GM18517 (cell line): ENCODE measurements at regions not wholly inside any gene's neighbourhood (a gene's known extent, or its start where the extent isn't known, plus 50 kb on each side); places are given as distances from the start of the nearest gene placed in this dataset.

Source experiments
- ATAC-seq: cut with Tn5 transposase; IDR thresholded peaks from one replicate; pipeline ENCODE4 v1.9.1; 2021; ENCODE audit warnings: mild to moderate bottlenecking, moderate library complexity; ENCODE audit not compliant: unreplicated experiment

DNA sequence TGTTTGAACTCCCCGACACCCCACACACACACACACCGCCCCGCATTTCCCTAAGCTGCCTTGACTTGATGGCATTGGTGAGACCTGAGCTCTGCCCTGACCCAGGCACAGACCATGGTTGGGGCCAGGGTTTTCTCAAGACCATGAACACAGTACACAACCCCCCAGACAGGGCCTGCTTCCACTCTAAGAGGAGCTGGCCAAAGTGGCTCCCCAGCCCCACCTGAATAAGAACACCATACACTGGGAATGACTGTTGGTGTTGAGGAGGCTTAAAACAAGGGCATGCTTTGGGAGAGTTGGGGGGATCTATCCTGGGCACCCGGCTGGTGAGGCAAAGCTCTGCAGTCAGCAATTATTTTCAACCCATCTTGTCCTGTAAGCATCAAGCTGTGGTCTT, 77.6 kb upstream of the SYT6 start:
- ATAC-seq = no peak

DNA sequence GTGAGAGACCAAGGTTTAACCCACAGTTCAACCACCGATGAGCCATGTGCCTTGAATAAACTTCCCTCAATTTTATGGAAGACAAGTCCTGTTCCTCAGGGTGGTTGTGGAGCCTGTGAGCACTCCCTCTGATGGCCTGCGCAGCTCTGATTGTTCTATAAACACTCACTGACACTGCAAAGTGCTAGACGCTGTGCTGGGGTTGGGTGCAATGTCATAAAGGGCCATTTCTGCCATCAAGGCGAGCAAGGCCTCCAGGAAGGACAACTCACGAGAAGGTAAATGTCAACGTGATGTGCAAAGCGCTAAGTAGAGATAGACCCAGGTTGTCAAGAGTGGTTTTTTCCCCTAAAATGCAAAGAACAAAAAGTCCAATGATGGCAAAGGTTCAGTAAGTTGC, 75.7 kb upstream of the SYT6 start:
- no peak for ATAC-seq

DNA sequence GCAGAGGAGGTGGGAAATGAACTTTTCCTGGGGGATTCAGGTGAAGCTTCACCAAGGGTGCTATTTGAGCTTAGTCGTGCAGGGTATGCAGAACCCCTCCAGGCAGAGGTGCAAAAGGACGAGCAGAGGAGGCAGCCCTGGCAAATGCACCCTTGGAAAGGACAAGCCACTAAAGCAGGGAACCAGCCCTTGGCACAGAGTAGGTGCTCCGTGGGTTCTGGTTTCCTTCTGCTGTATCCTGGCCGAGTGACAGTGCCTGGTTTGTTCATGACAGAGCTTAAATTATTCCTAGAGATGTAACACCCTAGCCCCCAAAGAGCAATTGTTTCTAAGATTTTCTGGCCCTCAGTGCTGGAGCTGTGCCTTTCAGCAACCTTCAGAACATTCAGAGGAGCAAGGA, 73.4 kb upstream of the SYT6 start:
- ATAC-seq = no peak

DNA sequence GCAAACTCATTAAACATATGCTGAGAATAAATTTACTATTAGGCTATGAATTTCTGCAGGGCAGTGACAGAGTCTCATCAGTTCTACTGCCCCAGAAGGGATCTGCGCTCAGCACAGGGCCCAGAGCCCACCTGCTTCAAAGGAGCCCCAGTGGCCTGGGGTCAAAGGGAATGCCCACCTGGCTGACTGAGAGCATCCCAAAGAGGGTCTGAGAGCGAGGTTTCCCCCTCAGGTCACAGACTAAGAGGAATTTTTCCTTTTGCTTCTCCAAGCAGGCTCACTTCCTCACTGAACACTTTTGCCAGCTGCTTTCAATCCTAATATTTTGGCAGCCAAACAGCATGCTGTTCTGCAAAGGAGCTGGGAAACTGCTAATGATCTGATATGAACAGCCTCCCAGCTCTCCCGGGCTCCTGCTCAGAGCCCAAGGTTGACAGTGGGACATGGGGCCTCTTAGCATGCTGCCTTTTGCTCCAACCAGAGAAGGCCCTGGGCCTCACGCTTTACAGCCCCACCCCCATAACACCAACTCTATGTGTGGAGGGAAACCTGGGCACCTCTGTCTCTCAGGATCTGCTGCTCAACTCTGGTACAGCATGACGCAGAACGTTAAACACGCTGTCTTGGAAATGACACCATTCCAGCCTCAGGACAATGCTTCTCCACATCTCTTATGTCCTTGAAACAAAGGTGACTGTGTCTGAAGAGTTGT, 70.7 kb upstream of the SYT6 start:
- ATAC-seq = no peak

DNA sequence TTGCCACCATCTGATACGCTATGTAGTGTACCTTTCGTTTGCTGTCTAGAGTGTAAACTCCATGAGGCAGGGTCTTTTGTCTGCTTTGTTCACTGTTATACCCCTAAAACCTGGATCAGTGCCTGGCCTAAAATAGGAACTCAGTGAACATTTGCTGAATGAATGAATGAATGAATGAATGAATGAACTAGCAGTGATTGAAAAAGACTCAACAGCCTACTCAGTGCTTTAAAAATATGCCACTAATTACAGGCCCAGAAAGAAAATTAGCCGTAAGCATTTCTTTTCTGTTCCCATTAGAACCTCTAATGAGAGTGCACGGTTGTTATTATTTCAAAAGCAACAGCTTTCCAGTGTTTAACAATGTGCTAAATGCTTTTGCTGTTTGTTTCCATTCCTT, 69.3 kb upstream of the SYT6 start:
- ATAC-seq = no peak

DNA sequence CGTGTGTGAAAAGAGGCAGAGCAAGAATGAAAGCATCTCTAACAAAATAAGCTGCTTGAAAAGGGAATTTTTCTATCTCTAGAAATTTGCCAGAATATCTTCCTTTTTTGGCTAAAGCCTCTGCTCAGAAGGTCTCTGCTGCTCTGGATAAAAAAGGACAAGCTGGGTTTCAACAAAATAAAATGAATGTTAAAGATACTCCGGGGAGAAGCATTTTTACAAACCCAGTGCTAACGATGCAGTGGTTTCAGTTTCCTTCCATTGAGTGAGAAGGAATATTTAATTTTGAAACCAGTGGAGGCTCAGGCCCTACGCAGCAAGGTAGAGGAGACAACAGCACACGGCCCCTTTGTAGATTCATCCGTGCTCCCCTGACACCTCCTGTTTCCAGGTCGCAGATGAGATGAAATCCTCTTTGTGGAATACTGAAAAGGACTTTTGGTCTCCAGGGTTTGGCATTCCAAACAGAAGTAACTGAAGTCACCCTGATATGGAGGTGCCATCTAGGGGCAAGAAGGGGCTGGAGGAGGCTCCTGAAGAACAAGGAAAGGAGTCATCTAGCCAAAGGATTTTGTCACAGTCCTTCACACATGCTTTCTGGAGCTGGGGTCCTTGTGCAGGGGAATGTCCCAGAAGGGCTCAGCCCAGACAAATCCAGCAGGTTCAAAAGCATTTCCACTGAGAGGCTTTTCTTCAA, 65.7 kb upstream of the SYT6 start:
- ATAC-seq = no peak

DNA sequence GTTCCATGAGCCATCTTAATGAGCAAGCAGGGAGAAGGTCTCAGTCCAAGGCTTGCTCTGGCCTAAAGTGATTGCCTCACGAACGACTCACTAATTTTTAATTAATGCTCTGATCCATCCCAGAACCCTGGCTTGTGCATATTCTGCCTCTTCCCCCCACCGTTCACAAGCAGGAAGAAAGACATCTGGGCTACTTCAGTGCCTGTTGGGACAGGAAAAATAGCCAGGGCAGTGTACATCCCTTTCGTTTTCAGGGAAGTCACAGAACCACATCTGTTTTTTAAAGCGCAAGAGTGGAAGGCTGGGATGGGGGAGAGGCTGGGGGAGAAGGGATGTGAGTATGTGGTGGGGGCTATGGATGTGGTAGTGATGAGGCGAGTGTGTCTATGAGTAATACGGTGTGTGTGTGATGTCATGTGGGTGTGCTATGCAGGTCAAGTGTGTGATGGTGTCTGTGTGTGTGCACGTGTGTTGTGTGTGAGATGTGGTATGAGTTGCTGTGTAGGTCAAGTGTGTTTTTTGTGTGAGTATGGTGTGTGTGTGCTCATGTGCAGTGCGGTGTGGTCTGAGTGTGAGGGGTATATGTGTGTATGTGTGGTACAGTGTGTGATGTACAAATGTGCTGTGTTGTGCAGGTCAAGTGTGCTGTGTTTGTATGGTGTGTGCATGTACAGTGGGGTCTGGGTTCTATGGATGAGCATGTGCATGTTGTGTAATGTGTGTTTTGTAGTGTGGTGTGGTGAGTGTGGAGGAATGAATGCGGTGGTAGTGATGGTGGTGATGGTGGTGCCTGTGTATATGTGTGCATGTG, 64.9 kb upstream of the SYT6 start:
- ATAC-seq = no peak

DNA sequence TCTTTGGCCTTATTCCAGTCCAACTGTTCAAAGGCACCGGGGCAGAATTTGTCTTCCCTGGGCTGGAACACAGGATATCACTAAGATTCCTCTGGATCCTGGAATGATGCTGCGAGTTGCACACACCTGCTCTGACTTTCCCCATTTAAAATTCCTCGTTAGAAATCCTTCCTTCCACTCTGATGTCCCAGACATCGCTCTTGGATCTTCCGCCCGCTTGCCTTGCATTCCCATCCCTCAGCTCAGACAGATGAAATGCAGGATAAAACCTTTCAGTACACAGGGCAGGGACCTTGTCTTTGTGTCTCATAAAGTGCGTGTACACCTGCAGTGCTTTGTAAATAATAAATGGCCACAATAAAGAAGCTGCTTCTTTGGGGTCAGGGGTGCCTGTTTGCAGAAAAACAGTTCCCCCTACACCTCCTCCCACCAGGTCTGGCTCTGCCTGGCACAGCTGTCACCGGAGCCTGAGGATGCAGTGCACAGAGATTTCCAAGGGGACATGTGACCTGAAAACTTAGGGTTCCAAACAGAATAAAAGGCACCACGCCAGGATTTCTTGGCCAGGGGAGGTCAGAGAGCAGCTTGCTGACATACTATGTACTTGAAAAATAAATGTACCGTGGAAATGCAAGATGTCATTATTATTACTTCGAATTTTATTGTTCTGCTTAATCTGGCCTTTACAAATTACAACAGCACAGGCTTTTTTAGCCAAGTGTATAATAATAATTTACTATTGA, 62.9 kb upstream of the SYT6 start:
- no peak for ATAC-seq

DNA sequence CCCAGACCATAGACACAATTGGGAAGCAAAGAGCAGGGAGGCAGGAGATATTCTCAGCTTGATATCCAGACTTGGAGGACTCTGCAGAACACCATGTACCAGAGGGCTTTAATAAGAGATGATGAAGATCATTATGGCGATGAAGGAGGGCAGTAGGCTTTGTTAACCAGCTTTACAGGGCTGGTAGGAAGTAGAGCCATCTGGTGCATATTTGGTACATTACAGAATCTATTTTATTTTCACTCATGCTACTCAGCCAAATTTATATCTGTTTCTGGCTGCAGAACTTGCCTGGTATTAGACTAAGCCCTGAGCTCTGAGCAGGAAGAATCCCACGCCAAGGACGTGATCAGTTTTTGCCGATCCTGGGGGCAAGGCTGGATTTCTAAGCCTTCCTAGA, 61.8 kb upstream of the SYT6 start:
- ATAC-seq = no peak

DNA sequence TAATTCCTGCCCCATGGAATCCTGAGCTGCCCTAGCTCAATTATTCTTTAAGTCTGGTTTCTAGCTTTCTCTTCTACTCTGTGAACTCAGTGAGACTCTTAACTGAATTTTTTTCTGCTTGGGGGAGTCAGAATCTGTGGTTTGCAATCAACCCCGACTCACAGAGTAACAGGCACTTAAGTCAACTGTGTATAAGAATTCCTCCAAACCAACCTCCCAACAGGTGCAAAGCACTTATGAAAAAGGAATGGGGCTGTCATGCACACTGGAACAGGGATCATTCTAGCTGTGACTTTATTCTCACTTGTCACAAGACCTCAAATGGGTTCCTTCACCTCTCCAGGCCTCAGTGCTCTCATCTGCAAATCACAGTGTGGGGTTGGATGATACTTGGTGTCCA, 60.3 kb upstream of the SYT6 start:
- ATAC-seq = no peak

DNA sequence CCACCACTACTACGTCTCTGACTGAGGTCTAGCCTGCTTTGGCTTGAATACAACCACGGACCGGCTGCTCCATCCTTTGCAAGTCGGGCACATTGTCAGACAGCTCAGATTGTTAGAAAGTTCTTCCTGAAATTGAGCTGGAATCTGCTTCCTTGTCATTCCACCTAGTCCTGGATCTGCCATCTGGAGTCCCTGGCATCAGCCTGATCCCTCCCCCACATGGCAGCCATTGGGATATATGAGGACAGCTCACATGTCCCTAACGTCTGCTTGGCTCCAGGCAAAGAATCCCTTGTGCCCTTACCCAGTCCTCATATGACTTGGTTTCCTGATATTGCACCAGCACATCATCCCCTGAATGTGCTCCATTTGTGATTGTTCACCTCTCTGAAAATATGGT, 56.3 kb upstream of the SYT6 start:
- no peak for ATAC-seq

DNA sequence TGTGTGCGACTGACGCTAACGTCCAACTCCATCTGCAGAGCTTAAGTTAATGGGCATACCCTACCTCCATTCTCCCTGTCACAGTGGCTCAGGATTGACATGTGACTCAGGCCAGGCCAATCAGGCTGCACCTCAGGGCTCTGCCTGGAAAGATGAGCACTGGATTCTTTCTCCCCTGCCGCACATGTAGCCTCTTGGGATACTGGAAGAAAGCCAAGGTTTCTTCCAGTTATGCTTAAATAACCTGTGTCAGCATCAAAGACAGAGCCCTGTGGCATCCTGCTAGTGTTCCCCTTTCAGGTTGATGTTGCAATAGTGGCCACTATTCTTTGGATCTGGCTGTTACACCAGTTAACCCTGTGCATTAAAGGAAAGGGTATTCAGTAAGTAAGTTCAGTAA, 55.0 kb upstream of the SYT6 start:
- ATAC-seq = no peak

DNA sequence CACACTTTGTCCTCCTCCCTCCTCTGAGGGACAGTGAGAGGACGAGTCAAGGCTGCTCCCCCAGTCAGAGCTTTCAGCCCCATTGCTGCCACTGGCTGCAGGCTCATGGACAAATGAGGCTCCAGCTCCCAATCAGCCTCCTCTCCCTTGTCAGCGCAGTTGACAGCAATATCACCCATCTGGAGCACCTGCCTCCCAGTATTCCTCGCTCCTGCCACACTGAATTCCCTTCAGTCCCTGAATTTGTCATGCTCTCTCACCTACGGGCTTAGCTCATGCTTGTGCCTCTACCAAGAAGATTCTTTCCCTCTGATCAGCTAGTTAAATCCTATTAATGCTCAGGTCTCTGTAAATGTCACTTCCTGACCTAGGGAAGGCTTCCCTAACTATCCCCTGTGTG, 54.4 kb upstream of the SYT6 start:
- no peak for ATAC-seq

DNA sequence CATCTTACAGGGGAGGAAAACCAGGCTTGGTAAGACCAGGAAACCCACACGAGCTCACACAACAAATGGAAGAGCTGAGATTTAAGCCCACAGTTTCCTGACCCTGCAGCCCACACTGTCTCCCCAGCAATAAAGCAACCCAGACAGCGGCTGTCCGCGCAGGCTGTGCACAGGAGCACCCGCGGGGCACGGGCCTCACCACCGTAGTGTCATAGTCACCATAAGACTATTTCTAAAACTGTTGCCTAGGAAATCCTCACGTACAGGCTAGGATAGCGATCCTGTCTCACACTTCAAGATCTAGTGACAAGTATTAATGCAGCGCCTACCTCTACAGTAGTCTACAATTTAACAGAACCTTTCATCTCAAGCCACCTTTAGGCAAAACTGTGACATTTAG, 54.0 kb upstream of the SYT6 start:
- ATAC-seq = no peak

DNA sequence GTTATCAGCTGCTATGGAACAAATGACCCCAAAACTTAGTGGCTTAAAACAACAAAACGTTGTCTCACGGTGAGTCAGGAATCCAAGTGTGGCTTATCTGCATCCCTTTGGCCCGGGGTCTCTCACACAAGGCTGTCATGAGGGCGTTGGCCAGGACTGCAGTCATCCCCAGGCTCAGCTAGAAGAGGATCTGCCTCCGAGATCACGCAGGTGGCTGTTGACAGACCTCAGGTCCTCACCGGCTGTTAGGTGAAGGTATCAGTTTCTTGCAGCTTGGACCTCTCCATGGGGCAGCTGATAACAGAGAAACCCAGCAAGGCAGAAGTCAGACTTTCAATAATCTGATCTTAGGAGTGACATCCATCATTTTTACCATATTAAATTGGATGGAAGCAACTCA, 52.7 kb upstream of the SYT6 start:
- ATAC-seq = no peak

DNA sequence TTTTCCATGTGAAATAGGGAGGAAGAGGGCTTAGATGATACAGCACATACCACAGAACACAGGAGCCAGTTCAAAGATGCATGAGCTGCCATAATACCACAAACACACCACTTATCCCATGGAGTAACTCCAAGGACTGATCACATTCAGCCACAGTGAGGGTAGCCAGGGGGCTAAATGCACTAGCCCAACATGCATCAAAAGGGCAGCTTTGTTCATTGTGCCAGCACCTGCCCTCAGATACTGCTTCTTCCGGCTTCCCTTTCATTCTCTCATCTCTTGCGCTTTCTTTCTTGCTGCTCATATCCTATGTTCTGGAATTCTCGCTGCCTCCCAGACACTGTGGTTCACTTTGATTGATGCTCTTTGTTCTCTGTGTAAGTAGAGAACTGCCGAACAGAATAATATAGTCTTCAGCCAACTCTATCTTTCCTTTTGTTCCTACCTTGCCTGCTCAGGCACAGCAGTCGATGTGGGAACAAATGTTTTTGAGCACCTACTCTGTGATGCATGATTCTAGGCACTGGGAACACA, 50.0 kb upstream of the SYT6 start:
- ATAC-seq = no peak
